GM12864 (cell line): ENCODE measurements at regions not wholly inside any gene's neighbourhood (a gene's known extent, or its start where the extent isn't known, plus 50 kb on each side); places are given as distances from the start of the nearest gene placed in this dataset.

ENCODE experiments used
- DNase-seq: peaks from one replicate; pipeline ENCODE4 v3.0.0-alpha.2; 2011; ENCODE audit warnings: low read depth
- H3K4me3 ChIP-seq: 2 replicates; pipeline ENCODE4 v1.5.1; 2011; ENCODE audit warnings: mild to moderate bottlenecking, low read depth, low read length, control low read depth
- TF ChIP-seq, protein P1 (sequence below): IDR thresholded peaks from 2 replicates; pipeline ENCODE4 v1.5.1; 2011; ENCODE audit warnings: low read depth, mild to moderate bottlenecking, moderate library complexity, low read length, control low read depth, inconsistent platforms; ENCODE audit errors: missing control alignments

DNA sequence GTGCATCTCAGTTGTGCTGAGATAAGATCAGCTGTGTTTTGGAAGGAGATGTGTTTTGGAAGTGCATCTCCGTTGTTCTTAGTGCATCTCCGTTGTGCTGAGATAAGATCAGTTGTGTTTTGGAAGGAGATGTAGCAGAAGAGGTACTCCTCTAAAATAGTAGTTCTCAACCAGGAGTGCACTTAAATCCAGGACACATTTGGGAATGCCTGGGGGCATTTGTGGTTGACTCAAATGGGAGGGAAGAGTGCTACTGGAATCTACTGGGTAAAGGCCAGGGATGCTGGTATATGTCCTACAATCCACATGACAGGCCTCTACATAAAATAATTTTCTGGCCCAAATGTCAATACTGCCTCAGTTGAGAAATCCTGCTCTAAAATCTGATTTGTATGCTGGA lies 70.8 kb upstream of the CHRDL1 start:
- DNase-seq: no peak

DNA sequence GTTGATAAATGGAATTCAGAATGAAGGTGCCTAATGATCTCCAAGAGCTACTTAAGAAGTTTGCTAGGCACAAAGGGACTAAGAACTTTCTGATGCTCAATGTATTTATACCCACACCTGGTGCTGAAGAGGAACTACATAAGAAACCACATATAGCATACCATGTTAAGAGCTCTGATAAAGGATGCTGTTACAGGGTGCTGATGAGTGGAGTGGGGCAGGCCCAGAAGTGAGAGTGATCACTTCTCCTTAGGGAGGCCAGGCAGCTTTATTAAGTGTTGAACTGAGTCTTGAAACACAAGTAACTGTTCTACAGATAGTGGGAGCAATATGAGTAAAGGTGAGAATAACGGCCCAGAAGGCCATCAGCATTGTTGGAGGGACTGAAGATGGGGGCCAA lies 68.3 kb upstream of the CHRDL1 start:
- no peak overlapping the region for H3K4me3 ChIP-seq
- no peak for DNase-seq
- TF ChIP-seq, protein P1, sequence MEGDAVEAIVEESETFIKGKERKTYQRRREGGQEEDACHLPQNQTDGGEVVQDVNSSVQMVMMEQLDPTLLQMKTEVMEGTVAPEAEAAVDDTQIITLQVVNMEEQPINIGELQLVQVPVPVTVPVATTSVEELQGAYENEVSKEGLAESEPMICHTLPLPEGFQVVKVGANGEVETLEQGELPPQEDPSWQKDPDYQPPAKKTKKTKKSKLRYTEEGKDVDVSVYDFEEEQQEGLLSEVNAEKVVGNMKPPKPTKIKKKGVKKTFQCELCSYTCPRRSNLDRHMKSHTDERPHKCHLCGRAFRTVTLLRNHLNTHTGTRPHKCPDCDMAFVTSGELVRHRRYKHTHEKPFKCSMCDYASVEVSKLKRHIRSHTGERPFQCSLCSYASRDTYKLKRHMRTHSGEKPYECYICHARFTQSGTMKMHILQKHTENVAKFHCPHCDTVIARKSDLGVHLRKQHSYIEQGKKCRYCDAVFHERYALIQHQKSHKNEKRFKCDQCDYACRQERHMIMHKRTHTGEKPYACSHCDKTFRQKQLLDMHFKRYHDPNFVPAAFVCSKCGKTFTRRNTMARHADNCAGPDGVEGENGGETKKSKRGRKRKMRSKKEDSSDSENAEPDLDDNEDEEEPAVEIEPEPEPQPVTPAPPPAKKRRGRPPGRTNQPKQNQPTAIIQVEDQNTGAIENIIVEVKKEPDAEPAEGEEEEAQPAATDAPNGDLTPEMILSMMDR: no peak

More for the DNA sequence above, 70.8 kb upstream of the CHRDL1 start:
- H3K4me3 ChIP-seq: no peak overlapping the region
- TF ChIP-seq, protein P1: no peak

DNA sequence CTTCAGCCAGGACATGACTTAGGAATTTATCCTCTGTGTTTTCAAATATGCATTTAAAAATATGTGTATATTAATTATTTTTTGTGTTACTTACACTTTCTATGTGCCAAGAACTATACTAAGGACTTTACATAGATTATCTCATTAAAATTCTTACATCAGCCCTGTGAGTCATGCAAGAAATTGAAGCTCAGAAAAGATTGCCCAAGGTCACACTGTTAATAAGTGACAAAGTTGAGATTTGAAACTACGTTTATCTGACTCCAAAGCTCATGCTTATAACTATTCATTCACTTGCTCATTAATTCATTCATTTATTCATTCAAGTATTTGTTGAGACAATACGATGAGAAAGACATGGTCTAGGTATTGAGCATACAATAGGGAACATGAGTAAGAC lies 62.9 kb upstream of the CHRDL1 start:
- no peak overlapping the region for H3K4me3 ChIP-seq
- no peak for DNase-seq
- TF ChIP-seq, protein P1: no peak

DNA sequence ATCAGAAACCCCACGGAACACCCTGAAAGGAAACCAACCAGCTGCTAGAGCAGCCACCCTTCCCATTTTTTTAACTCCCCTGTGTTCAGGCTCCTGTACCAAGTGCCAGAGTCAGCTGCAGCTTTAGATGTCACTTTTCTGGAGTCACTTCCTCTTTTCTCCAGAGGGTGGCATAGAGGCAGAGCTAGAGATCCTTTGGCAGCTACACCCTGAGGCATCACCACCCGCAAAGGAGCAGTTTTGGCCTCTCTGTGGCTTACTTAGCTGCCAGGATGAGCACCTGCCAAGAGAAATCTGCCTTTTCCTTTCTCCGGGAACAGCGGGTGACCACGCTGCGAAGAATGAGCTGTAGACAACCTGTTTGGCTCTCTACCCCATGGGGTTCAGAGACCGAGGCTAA lies 58.0 kb upstream of the CHRDL1 start:
- H3K4me3 ChIP-seq: no peak overlapping the region
- no peak for DNase-seq
- TF ChIP-seq, protein P1: peak; percentile 22

DNA sequence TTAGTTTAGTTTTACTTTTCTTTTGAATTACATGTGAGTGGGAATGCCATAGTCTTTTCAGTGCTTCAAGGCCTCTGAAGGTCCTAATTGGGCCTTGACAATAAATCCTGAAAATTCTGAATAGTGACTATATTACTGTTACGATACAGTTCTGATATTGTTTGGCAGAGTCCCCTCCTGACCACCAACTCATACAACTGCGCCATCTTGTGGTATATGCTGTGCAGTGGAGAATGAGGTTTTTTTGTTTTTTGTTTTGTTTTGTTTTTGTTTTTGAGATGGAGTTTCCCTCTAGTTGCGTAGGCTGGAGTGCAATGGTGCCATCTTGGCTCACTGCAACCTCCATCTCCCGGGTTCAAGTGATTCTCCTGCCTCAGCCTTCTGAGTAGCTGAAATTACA lies 56.6 kb upstream of the CHRDL1 start:
- TF ChIP-seq, protein P1: peak; percentile 35
- H3K4me3 ChIP-seq: no peak overlapping the region
- no peak for DNase-seq

DNA sequence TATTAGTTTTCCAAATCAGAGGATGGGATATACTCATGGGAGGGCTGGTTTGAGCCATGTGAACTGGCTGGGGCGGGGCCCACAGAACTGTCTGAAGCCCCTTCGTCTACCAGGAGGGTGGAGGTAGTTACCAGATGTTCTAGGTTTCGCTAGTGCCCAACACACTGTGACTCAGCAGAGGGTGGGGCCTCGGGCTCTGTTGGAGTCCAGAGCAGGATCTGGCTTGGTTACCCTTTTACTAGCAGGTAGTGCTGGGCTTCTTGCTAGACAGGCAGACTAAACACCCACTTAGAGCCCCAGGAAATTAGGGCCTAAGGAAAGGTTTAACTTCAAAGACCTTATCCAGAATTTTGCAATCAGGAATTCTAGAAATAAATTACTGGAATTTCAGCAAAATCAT lies 56.2 kb upstream of the CHRDL1 start:
- no peak overlapping the region for H3K4me3 ChIP-seq
- no peak for DNase-seq
- TF ChIP-seq, protein P1: no peak

DNA sequence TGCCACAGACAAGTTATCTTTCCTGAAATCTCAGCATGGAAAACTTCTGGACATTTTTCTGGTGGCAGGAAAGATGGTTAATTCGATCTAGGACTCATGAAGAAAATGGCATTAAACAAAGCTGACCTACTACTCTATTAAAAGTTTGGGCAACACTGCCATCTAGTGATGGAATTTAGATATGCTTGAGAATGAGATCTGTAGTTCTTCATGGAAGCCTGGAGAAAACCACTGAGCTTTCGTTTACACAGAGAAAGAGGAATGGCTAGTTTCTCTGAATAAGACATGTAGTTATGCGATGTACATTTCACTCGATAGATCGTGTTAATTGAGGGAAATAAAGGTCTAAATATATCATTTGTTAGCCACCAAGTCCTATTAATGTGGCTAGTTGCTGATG lies 51.7 kb upstream of the CHRDL1 start:
- H3K4me3 ChIP-seq: no peak overlapping the region
- TF ChIP-seq, protein P1: peak; percentile 39
- peak; percentile 24 for DNase-seq
